Left ventricle myocardium inferior (tissue), 1 donor: ENCODE measurements at regions not wholly inside any gene's neighbourhood (a gene's known extent, or its start where the extent isn't known, plus 50 kb on each side); places are given as distances from the start of the nearest gene placed in this dataset.
A peak's percentile ranks its signal among the peaks of the same experiment; 100 is the strongest.

Source experiments
- DNase-seq: peaks from one replicate; pipeline ENCODE4 v3.0.0-alpha.2; 2020
- H3K27ac ChIP-seq: fragments of 200-600 bp; replicated peaks from 2 replicates; pipeline ENCODE4 v1.8.0; 2021
- H3K27me3 ChIP-seq: fragments of 200-600 bp; 2 replicates; pipeline ENCODE4 v1.8.0; 2021; ENCODE audit warnings: low read depth
- H3K36me3 ChIP-seq: fragments of 200-600 bp; 2 replicates; pipeline ENCODE4 v1.8.0; 2021
- H3K4me1 ChIP-seq: fragments of 200-600 bp; 2 replicates; pipeline ENCODE4 v1.8.0; 2021
- H3K4me3 ChIP-seq: fragments of 200-600 bp; 2 replicates; pipeline ENCODE4 v1.8.0; 2021; ENCODE audit warnings: mild to moderate bottlenecking, moderate library complexity
- H3K9me3 ChIP-seq: fragments of 200-600 bp; replicated peaks from 2 replicates; pipeline ENCODE4 v1.8.0; 2021
- CTCF ChIP-seq: fragments of 200-600 bp; IDR thresholded peaks from 2 replicates; pipeline ENCODE4 v1.8.0; 2021; ENCODE audit warnings: antibody characterized with exemption, mild to moderate bottlenecking, borderline replicate concordance
- intact Hi-C: fragments of 100-400 bp; cut with micrococcal nuclease; formaldehyde crosslinking; loops from one replicate; pipeline ENCODE4 v1.11.0; 2022
- donor health status: DM: no; HTN: yes; CAD: no; lungs with severe emphysema.

- H3K27ac ChIP-seq: peak overlapping the region; percentile 16
- H3K27me3 ChIP-seq: no peaks in the 10 kb centered on the region
- H3K36me3 ChIP-seq: no peaks in the 10 kb centered on the region
- no peak for DNase-seq
- no peak overlapping the region for H3K4me3 ChIP-seq
- peaks cover 16% of the 10 kb centered on the region for H3K4me1 ChIP-seq
- no peaks in the 10 kb centered on the region for H3K9me3 ChIP-seq
- intact Hi-C loops: no loop called here
- no peak for TF ChIP-seq CTCF
Measured at GRCh38 chr16:9337308-9338032, 246.0 kb downstream of the HAPSTR1 start.

GRCh38 chr16:9338068-9338467 is 246.6 kb downstream of the HAPSTR1 start:
- intact Hi-C loops: no loop called here
- no peak overlapping the region for H3K4me3 ChIP-seq
- no peaks in the 10 kb centered on the region for H3K27me3 ChIP-seq
- peak overlapping the region; percentile 16 for H3K27ac ChIP-seq
- TF ChIP-seq CTCF: no peak
- no peaks in the 10 kb centered on the region for H3K36me3 ChIP-seq
- H3K4me1 ChIP-seq: peaks cover 20% of the 10 kb centered on the region
- no peak for DNase-seq
- H3K9me3 ChIP-seq: no peaks in the 10 kb centered on the region

GRCh38 chr16:9338510-9338909 is 247.1 kb downstream of the HAPSTR1 start:
- H3K36me3 ChIP-seq: no peaks in the 10 kb centered on the region
- H3K27ac ChIP-seq: peak overlapping the region; percentile 16
- H3K4me3 ChIP-seq: no peak overlapping the region
- DNase-seq: no peak
- intact Hi-C loops: no loop called here
- H3K9me3 ChIP-seq: no peaks in the 10 kb centered on the region
- no peaks in the 10 kb centered on the region for H3K27me3 ChIP-seq
- no peak for TF ChIP-seq CTCF
- peaks cover 23% of the 10 kb centered on the region for H3K4me1 ChIP-seq

- intact Hi-C loops: no loop called here
- no peak for TF ChIP-seq CTCF
- H3K4me1 ChIP-seq: peaks cover 23% of the 10 kb centered on the region
Measured at GRCh38 chr16:9340526-9341256, 249.2 kb downstream of the HAPSTR1 start.

GRCh38 chr16:9343276-9343675 is 251.8 kb downstream of the HAPSTR1 start:
- Histone ChIP-seq H3K27me3 (no peaks in the 10 kb centered on the region), H3K36me3 (no peaks in the 10 kb centered on the region), H3K9me3 (peaks cover 18% of the 10 kb centered on the region), H3K4me1 (peaks cover 15% of the 10 kb centered on the region), H3K27ac (no peak overlapping the region), H3K4me3 (no peak overlapping the region)
- intact Hi-C loops: no loop called here
- no peak for DNase-seq
- TF ChIP-seq CTCF: no peak

More at GRCh38 chr16:9340526-9341256, 249.2 kb downstream of the HAPSTR1 start:
- no peaks in the 10 kb centered on the region for H3K27me3 ChIP-seq
- H3K9me3 ChIP-seq: no peaks in the 10 kb centered on the region
- no peak for DNase-seq
- no peaks in the 10 kb centered on the region for H3K36me3 ChIP-seq
- no peak overlapping the region for H3K27ac ChIP-seq
- H3K4me3 ChIP-seq: no peak overlapping the region
